AG04449 (cell line): ENCODE measurements at regions not wholly inside any gene's neighbourhood (a gene's known extent, or its start where the extent isn't known, plus 50 kb on each side); places are given as distances from the start of the nearest gene placed in this dataset.

ENCODE experiments used
- CTCF ChIA-PET: fragments of 350-600 bp; formaldehyde crosslinking; extraction: SDS; loops from one replicate; lab custom pipeline; 2021; ENCODE audit warnings: antibody characterized with exemption; lab: Yijun Ruan, JAX
- POLR2A ChIA-PET: fragments of 400-600, 350-600 bp; formaldehyde crosslinking; extraction: SDS; loops from one replicate; lab custom pipeline; 2020; ENCODE audit warnings: antibody characterized with exemption, inconsistent platforms; lab: Yijun Ruan, JAX
- DNase-seq: peaks from one replicate; pipeline ENCODE4 v3.0.0-alpha.2; 2010; ENCODE audit warnings: low read depth, low spot score
- H3K4me3 ChIP-seq: 2 replicates; pipeline ENCODE4 v1.5.1; 2011; ENCODE audit warnings: low read depth, mild to moderate bottlenecking, control low read depth, low read length
- CTCF ChIP-seq: IDR thresholded peaks from one replicate; pipeline ENCODE4 v1.5.1; 2011; ENCODE audit warnings: mild to moderate bottlenecking, moderate library complexity, low read length, control low read depth, inconsistent platforms; ENCODE audit not compliant: insufficient read depth; ENCODE audit errors: missing control alignments

- ChIA-PET POLR2A (no interaction called here), CTCF (interaction anchor here (0.9 to 1.1 kb wide), 2 partner anchors 8 to 12 kb away, joined by 3 read pairs; no protein-coding TSS in a partner anchor)
- H3K4me3 ChIP-seq = no peak overlapping the region
- DNase-seq = no peak
- TF ChIP-seq CTCF = no peak
Observed at GRCh38 chr5:120375248-120375647, 88.9 kb upstream of the PRR16 start.

GRCh38 chr5:120380644-120381043 lies 83.5 kb upstream of the PRR16 start:
- ChIA-PET POLR2A (no interaction called here), CTCF (no interaction called here)
- DNase-seq = no peak
- H3K4me3 ChIP-seq = no peak overlapping the region
- TF ChIP-seq CTCF = no peak

GRCh38 chr5:120382833-120383232 lies 81.3 kb upstream of the PRR16 start:
- ChIA-PET CTCF (no interaction called here), POLR2A (no interaction called here)
- TF ChIP-seq CTCF = no peak
- no peak overlapping the region for H3K4me3 ChIP-seq
- DNase-seq = no peak

- CTCF ChIA-PET = no interaction called here
- POLR2A ChIA-PET = no interaction called here
- no peak overlapping the region for H3K4me3 ChIP-seq
- no peak for DNase-seq
- no peak for TF ChIP-seq CTCF
Observed at GRCh38 chr5:120386981-120387380, 77.1 kb upstream of the PRR16 start.

- ChIA-PET CTCF (no interaction called here), POLR2A (interaction anchor here (1.1 kb wide), 1 partner anchor 18 kb away, joined by 5 read pairs; no protein-coding TSS in a partner anchor)
Observed at GRCh38 chr5:120388016-120388781, 75.9 kb upstream of the PRR16 start.

GRCh38 chr5:120394259-120394658 lies 69.8 kb upstream of the PRR16 start:
- H3K4me3 ChIP-seq = no peak overlapping the region
- TF ChIP-seq CTCF = no peak
- ChIA-PET POLR2A (no interaction called here), CTCF (no interaction called here)
- DNase-seq = no peak

More at GRCh38 chr5:120388016-120388781, 75.9 kb upstream of the PRR16 start:
- no peak overlapping the region for H3K4me3 ChIP-seq
- peak; percentile 77 for DNase-seq
- TF ChIP-seq CTCF = no peak
